ENCODE measurements at regions not wholly inside any gene's neighbourhood (a gene's known extent, or its start where the extent isn't known, plus 50 kb on each side); places are given as distances from the start of the nearest gene placed in this dataset.

- TF ChIP-seq, protein P1, sequence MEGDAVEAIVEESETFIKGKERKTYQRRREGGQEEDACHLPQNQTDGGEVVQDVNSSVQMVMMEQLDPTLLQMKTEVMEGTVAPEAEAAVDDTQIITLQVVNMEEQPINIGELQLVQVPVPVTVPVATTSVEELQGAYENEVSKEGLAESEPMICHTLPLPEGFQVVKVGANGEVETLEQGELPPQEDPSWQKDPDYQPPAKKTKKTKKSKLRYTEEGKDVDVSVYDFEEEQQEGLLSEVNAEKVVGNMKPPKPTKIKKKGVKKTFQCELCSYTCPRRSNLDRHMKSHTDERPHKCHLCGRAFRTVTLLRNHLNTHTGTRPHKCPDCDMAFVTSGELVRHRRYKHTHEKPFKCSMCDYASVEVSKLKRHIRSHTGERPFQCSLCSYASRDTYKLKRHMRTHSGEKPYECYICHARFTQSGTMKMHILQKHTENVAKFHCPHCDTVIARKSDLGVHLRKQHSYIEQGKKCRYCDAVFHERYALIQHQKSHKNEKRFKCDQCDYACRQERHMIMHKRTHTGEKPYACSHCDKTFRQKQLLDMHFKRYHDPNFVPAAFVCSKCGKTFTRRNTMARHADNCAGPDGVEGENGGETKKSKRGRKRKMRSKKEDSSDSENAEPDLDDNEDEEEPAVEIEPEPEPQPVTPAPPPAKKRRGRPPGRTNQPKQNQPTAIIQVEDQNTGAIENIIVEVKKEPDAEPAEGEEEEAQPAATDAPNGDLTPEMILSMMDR (IDR thresholded peaks at IDR 0.05) = no peak
- no peak for TF ChIP-seq POLR2A (IDR thresholded peaks at IDR 0.05)
These were observed 109.6 kb upstream of the ALKAL2 start for GRCh38 chr2:397521-397920.

All from thyroid gland (tissue), 4 donors.